GM13976 (cell line): ENCODE measurements at regions not wholly inside any gene's neighbourhood (a gene's known extent, or its start where the extent isn't known, plus 50 kb on each side); places are given as distances from the start of the nearest gene placed in this dataset.

Experiments used
- DNase-seq: peaks from one replicate; pipeline ENCODE4 v3.0.0; 2012; ENCODE audit warnings: low spot score
- CTCF ChIP-seq: IDR thresholded peaks from 2 replicates; pipeline ENCODE4 v1.5.1; 2012; ENCODE audit warnings: borderline replicate concordance, mild to moderate bottlenecking; ENCODE audit not compliant: insufficient read depth; ENCODE audit errors: extremely low read depth, missing control alignments, control extremely low read depth
- in situ Hi-C: fragments of 300-500 bp; cut with MboI; formaldehyde crosslinking; loops from one replicate; pipeline ENCODE4 v1.12.0; 2022; ENCODE audit warnings: low sequenced_read_pairs, mixed read lengths, inconsistent platforms; ENCODE audit not compliant: unreplicated experiment

GRCh38 chr18:67367540-67367939 lies 149.0 kb downstream of the DSEL start:
- no peak for TF ChIP-seq CTCF
- no peak for DNase-seq
- in situ Hi-C loops, result no loop called here

- in situ Hi-C loops, result no loop called here
- no peak for TF ChIP-seq CTCF
- no peak for DNase-seq
These were observed 152.8 kb downstream of the DSEL start for GRCh38 chr18:67363694-67364093.

GRCh38 chr18:67362906-67363305 lies 153.6 kb downstream of the DSEL start:
- DNase-seq, result no peak
- in situ Hi-C loops, result no loop called here
- TF ChIP-seq CTCF, result no peak

- in situ Hi-C loops, result no loop called here
- DNase-seq, result peak; percentile 16
- no peak for TF ChIP-seq CTCF
These were observed 156.4 kb downstream of the DSEL start for GRCh38 chr18:67359873-67360838.

- TF ChIP-seq CTCF, result no peak
- DNase-seq, result no peak
- in situ Hi-C loops, result no loop called here
These were observed 157.6 kb downstream of the DSEL start for GRCh38 chr18:67358947-67359346.

- DNase-seq, result no peak
- in situ Hi-C loops, result no loop called here
- no peak for TF ChIP-seq CTCF
These were observed 161.8 kb downstream of the DSEL start for GRCh38 chr18:67354692-67355091.
